ENCODE measurements at regions not wholly inside any gene's neighbourhood (a gene's known extent, or its start where the extent isn't known, plus 50 kb on each side); places are given as distances from the start of the nearest gene placed in this dataset.
"Not testable (repeated sequence)": the region's sequence is repeated elsewhere in the genome, so short reads cannot be mapped to it uniquely, and the experiment has no call there.

DNA sequence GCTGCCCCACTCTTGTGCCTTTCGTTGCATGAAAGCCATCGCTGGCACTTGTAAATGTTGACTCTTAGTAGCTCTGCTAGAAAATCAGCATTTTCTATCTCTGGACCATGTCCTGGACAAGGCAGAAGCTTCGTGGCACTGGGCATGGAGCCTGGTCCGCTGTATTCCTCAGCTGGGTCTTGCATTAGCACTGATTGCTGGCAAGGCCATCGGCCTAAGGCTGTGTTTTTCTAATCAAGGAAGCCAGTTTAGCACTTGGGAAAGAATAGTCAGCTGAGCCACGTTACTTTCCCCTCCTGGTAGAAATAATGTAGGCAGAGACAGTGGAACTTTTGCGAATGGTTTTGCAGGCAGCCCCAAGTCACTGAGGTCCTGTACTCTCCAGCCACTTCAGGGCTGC is 180.2 kb upstream of the EOLA2 start:
- in situ Hi-C loops (cut with MboI): no loop called here
- no peak for DNase-seq

DNA sequence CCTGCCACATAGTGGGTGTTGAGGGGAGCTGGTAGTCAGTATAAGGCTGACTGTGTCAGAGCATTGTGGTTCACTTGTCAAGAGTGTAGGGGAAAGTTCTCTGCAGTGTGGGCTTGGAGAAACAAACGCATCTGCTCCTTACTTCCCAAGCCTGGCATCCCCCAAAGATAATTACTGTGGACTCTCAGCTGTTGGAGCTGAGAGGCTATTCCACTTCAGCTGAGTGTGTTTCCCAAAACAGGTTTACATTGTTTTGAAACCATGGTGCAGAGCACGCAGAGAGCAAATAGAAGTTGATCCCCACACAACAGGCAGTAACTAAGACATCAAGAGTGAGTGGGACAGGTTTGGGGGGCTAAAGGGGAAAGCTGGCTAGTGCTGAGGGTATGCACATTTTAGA is 181.0 kb upstream of the EOLA2 start:
- TF ChIP-seq EZH2 (IDR thresholded peaks at IDR 0.05; ENCODE audit: insufficient read depth, poor library complexity, severe bottlenecking) (no peak), EZH2phosphoT487 (IDR thresholded peaks at IDR 0.05; ENCODE audit: insufficient read depth, low read depth) (no peak)
- H3K9ac ChIP-seq: no peak overlapping the region
- in situ Hi-C loops (cut with MboI): no loop called here
- 75 to 80% methylated on average over 1 to 2 of the region's 2 CpGs for WGBS, 2 experiments (ENCODE audit: low coverage in 1 of 2, low lambda C conversion rate in 2 of 2, missing lambda C conversion rate in 2 of 2)
- no peaks in the 10 kb centered on the region for H3K4me1 ChIP-seq (ENCODE audit: insufficient read depth)
- no peaks in the 10 kb centered on the region for H3K27me3 ChIP-seq (replicated peaks; ENCODE audit: insufficient read depth)
- H3K9me2 ChIP-seq (ENCODE audit: insufficient read depth): no peaks in the 10 kb centered on the region
- no peak overlapping the region for H3K27ac ChIP-seq
- no peaks in the 10 kb centered on the region for H3K9me3 ChIP-seq (ENCODE audit: low read depth)
- H3K4me2 ChIP-seq (ENCODE audit: unreplicated experiment): no peak overlapping the region
- no peak overlapping the region for H2AFZ ChIP-seq
- no peaks in the 10 kb centered on the region for H3K79me2 ChIP-seq (ENCODE audit: insufficient read depth)
- H3F3A ChIP-seq (ENCODE audit: insufficient read depth): no peaks in the 10 kb centered on the region
- no peak overlapping the region for H3K4me3 ChIP-seq
- DNase-seq: no peak
- no peaks in the 10 kb centered on the region for H3K36me3 ChIP-seq (ENCODE audit: low read depth)
- H4K20me1 ChIP-seq (ENCODE audit: insufficient read depth): no peaks in the 10 kb centered on the region

More for the DNA sequence above, 180.2 kb upstream of the EOLA2 start:
- H3K4me2 ChIP-seq (ENCODE audit: unreplicated experiment): no peak overlapping the region
- no peak overlapping the region for H3K9ac ChIP-seq
- no peak overlapping the region for H3K4me3 ChIP-seq
- no peak overlapping the region for H2AFZ ChIP-seq
- no peaks in the 10 kb centered on the region for H3K9me3 ChIP-seq (ENCODE audit: low read depth)
- 36 to 41% methylated on average over 7 of the region's 7 CpGs for WGBS, 2 experiments (ENCODE audit: low coverage in 1 of 2, low lambda C conversion rate in 2 of 2, missing lambda C conversion rate in 2 of 2)
- no peaks in the 10 kb centered on the region for H3K9me2 ChIP-seq (ENCODE audit: insufficient read depth)
- no peaks in the 10 kb centered on the region for H3K4me1 ChIP-seq (ENCODE audit: insufficient read depth)
- H3K27me3 ChIP-seq (replicated peaks; ENCODE audit: insufficient read depth): no peaks in the 10 kb centered on the region
- no peak for TF ChIP-seq EZH2 (IDR thresholded peaks at IDR 0.05; ENCODE audit: insufficient read depth, poor library complexity, severe bottlenecking)
- TF ChIP-seq EZH2phosphoT487 (IDR thresholded peaks at IDR 0.05; ENCODE audit: insufficient read depth, low read depth): no peak
- no peaks in the 10 kb centered on the region for H4K20me1 ChIP-seq (ENCODE audit: insufficient read depth)
- H3K36me3 ChIP-seq (ENCODE audit: low read depth): no peaks in the 10 kb centered on the region
- no peaks in the 10 kb centered on the region for H3F3A ChIP-seq (ENCODE audit: insufficient read depth)
- no peaks in the 10 kb centered on the region for H3K79me2 ChIP-seq (ENCODE audit: insufficient read depth)
- no peak overlapping the region for H3K27ac ChIP-seq

DNA sequence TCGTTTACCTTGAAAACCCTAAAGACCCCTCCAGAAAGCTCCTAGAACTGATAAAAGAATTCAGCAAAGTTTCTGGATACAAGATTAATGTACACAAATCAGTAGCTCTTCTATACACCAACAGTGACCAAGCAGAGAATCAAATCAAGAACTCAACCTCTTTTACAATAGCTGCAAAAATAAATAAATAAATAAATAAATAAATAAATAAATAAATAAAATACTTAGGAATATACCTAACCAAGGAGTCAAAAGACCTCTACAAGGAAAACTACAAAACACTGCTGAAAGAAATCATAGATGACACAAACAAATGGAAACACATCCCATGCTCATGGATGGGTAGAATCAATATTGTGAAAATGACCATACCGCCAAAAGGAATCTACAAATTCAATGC is 186.8 kb upstream of the EOLA2 start:
- H3K27ac ChIP-seq; H4K20me1 ChIP-seq (ENCODE audit: insufficient read depth); H3K4me2 ChIP-seq (ENCODE audit: unreplicated experiment); H3K27me3 ChIP-seq (replicated peaks; ENCODE audit: insufficient read depth); H3K79me2 ChIP-seq (ENCODE audit: insufficient read depth); DNase-seq; H2AFZ ChIP-seq; H3F3A ChIP-seq (ENCODE audit: insufficient read depth); in situ Hi-C loops (cut with MboI); H3K4me3 ChIP-seq; H3K36me3 ChIP-seq (ENCODE audit: low read depth); H3K4me1 ChIP-seq (ENCODE audit: insufficient read depth); H3K9ac ChIP-seq; H3K9me3 ChIP-seq (ENCODE audit: low read depth); H3K9me2 ChIP-seq (ENCODE audit: insufficient read depth): not testable (repeated sequence)
- WGBS, 2 experiments (ENCODE audit: low coverage in 1 of 2, low lambda C conversion rate in 2 of 2, missing lambda C conversion rate in 2 of 2): 91 to 100% methylated on average over 2 of the region's 2 CpGs

DNA sequence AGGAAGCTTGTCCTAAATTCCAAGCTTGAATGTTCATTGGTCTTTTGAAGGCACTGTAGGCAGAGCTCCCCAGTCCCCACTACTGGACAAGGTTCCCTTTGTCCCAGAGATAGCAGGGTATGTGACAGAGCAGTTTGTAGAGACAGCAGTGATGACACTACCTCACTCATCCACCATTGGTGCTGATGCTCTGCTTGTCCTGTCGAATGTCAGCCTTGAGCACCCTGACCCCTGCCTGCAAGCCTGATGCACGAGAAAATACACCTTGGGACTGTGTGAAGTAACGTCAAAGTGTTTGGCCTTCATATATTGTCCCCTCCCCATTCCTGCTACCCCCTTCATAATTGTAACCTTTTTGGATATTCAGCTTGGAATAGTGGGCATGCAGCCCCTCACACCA is 188.9 kb upstream of the EOLA2 start:
- Histone ChIP-seq H3K79me2 (ENCODE audit: insufficient read depth) (no peaks in the 10 kb centered on the region), H2AFZ (no peak overlapping the region), H3K9ac (no peak overlapping the region), H3K27me3 (replicated peaks; ENCODE audit: insufficient read depth) (no peaks in the 10 kb centered on the region), H3K36me3 (ENCODE audit: low read depth) (no peaks in the 10 kb centered on the region), H4K20me1 (ENCODE audit: insufficient read depth) (no peaks in the 10 kb centered on the region), H3K9me2 (ENCODE audit: insufficient read depth) (no peaks in the 10 kb centered on the region), H3K4me1 (ENCODE audit: insufficient read depth) (no peaks in the 10 kb centered on the region), H3K4me3 (no peak overlapping the region), H3F3A (ENCODE audit: insufficient read depth) (no peaks in the 10 kb centered on the region), H3K4me2 (ENCODE audit: unreplicated experiment) (no peak overlapping the region), H3K27ac (no peak overlapping the region), H3K9me3 (ENCODE audit: low read depth) (no peaks in the 10 kb centered on the region)
- DNase-seq: no peak
- TF ChIP-seq EZH2 (IDR thresholded peaks at IDR 0.05; ENCODE audit: insufficient read depth, poor library complexity, severe bottlenecking): no peak
- TF ChIP-seq EZH2phosphoT487 (IDR thresholded peaks at IDR 0.05; ENCODE audit: insufficient read depth, low read depth): no peak
- in situ Hi-C loops (cut with MboI): no loop called here
- 59 to 66% methylated on average over 3 of the region's 3 CpGs for WGBS, 2 experiments (ENCODE audit: low coverage in 1 of 2, low lambda C conversion rate in 2 of 2, missing lambda C conversion rate in 2 of 2)

DNA sequence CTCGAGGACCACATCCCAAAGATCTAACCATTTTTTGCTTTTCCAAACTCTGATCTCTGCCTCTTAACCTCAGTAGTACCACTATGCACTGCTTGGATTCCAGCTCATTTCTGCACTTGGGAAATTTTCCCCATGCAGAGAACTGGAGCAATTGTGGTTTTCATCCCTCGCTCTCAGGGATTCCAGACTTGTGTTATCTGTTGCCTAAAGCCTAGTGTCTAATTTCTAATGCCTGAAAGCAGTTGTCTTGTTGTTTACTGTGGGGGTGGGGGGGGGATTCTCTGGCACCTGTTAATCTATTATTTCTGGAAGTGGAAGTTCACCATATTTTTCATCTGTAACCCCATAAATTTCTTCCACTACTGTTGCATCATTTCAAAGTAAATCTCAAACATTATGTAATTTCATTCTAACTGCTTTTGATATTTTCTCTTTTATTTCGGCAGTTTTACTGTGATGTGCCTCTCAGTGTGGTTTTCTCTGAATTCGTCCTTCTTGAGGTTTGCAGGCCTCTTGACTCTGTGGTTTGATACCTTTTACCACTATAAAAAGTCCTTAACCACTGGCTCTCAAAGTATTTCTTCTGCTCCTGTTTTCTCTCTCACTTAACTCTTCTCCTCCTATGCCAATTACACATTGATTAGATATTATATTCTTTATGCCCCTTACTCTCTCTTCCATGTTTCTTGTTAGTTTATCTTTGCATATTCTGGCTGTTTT is 205.6 kb upstream of the EOLA2 start:
- Histone ChIP-seq H3K4me3 (no peak overlapping the region), H3K4me1 (ENCODE audit: insufficient read depth) (no peaks in the 10 kb centered on the region), H3K27me3 (replicated peaks; ENCODE audit: insufficient read depth) (no peaks in the 10 kb centered on the region), H3K4me2 (ENCODE audit: unreplicated experiment) (no peak overlapping the region), H3K79me2 (ENCODE audit: insufficient read depth) (no peaks in the 10 kb centered on the region), H2AFZ (no peak overlapping the region), H3K9me2 (ENCODE audit: insufficient read depth) (no peaks in the 10 kb centered on the region), H3K9me3 (ENCODE audit: low read depth) (no peaks in the 10 kb centered on the region), H3F3A (ENCODE audit: insufficient read depth) (no peaks in the 10 kb centered on the region), H3K9ac (no peak overlapping the region), H3K36me3 (ENCODE audit: low read depth) (no peaks in the 10 kb centered on the region), H4K20me1 (ENCODE audit: insufficient read depth) (no peaks in the 10 kb centered on the region), H3K27ac (no peak overlapping the region)
- DNase-seq: no peak
- in situ Hi-C loops (cut with MboI): no loop called here
- 63 to 65% methylated on average over 4 of the region's 4 CpGs for WGBS, 2 experiments (ENCODE audit: low coverage in 1 of 2, low lambda C conversion rate in 2 of 2, missing lambda C conversion rate in 2 of 2)
- TF ChIP-seq EZH2 (IDR thresholded peaks at IDR 0.05; ENCODE audit: insufficient read depth, poor library complexity, severe bottlenecking): no peak
- no peak for TF ChIP-seq EZH2phosphoT487 (IDR thresholded peaks at IDR 0.05; ENCODE audit: insufficient read depth, low read depth)
